HUES64 (cell line): ENCODE measurements at regions not wholly inside any gene's neighbourhood (a gene's known extent, or its start where the extent isn't known, plus 50 kb on each side); places are given as distances from the start of the nearest gene placed in this dataset.

Experiments used
- H3K27ac ChIP-seq: 2 replicates; pipeline ENCODE4 v1.7.0; 2013; ENCODE audit warnings: low read depth, low read length, inconsistent platforms
- H3K27me3 ChIP-seq: 2 replicates; pipeline ENCODE4 v1.6.1; 2013; ENCODE audit warnings: mild to moderate bottlenecking, low read length; ENCODE audit not compliant: insufficient read depth
- H3K36me3 ChIP-seq: 2 replicates; pipeline ENCODE4 v1.6.1; 2013; ENCODE audit warnings: mild to moderate bottlenecking, low read length; ENCODE audit not compliant: insufficient read depth
- H3K4me1 ChIP-seq: 2 replicates; pipeline ENCODE4 v1.6.1; 2013; ENCODE audit warnings: mild to moderate bottlenecking, low read length, moderate library complexity; ENCODE audit not compliant: insufficient read depth
- H3K4me3 ChIP-seq: 2 replicates; pipeline ENCODE4 v1.5.1; 2013; ENCODE audit warnings: mild to moderate bottlenecking, low read length, moderate library complexity
- H3K9ac ChIP-seq: 2 replicates; pipeline ENCODE4 v1.6.1; 2013; ENCODE audit warnings: mild to moderate bottlenecking, low read depth, low read length
- H3K9me3 ChIP-seq: 2 replicates; pipeline ENCODE4 v1.6.1; 2013; ENCODE audit warnings: low read depth, low read length; ENCODE audit not compliant: insufficient read depth
- WGBS: fragments of 150-250, 120-280 bp; methylation state at CpG from one replicate; pipeline ENCODE4 v1.1.7; 2013; ENCODE audit warnings: missing lambda C conversion rate; 5-methylcytosine and 5-hydroxymethylcytosine counted together

- Histone ChIP-seq H3K4me1 (no peaks in the 10 kb centered on the region), H3K27me3 (no peaks in the 10 kb centered on the region), H3K9me3 (no peaks in the 10 kb centered on the region), H3K9ac (no peak overlapping the region), H3K36me3 (no peaks in the 10 kb centered on the region), H3K4me3 (no peak overlapping the region), H3K27ac (no peak overlapping the region)
- WGBS, result 96% methylated on average over 4 of the region's 4 CpGs
Observed at GRCh38 chr13:103275722-103276121, 209.5 kb upstream of the SLC10A2 start.

GRCh38 chr13:103275081-103275480 lies 208.9 kb upstream of the SLC10A2 start:
- H3K36me3 ChIP-seq, result no peaks in the 10 kb centered on the region
- WGBS, result 98% methylated on average over 2 of the region's 2 CpGs
- no peaks in the 10 kb centered on the region for H3K9me3 ChIP-seq

GRCh38 chr13:103273825-103274224 lies 207.6 kb upstream of the SLC10A2 start:
- Histone ChIP-seq H3K27me3 (no peaks in the 10 kb centered on the region), H3K4me3 (no peak overlapping the region), H3K36me3 (no peaks in the 10 kb centered on the region), H3K9ac (no peak overlapping the region), H3K4me1 (no peaks in the 10 kb centered on the region), H3K27ac (no peak overlapping the region), H3K9me3 (no peaks in the 10 kb centered on the region)

More at GRCh38 chr13:103275081-103275480, 208.9 kb upstream of the SLC10A2 start:
- no peak overlapping the region for H3K27ac ChIP-seq
- H3K4me1 ChIP-seq, result no peaks in the 10 kb centered on the region
- H3K4me3 ChIP-seq, result no peak overlapping the region
- no peaks in the 10 kb centered on the region for H3K27me3 ChIP-seq
- no peak overlapping the region for H3K9ac ChIP-seq

GRCh38 chr13:103272770-103273169 lies 206.6 kb upstream of the SLC10A2 start:
- Histone ChIP-seq H3K36me3 (no peaks in the 10 kb centered on the region), H3K27ac (no peak overlapping the region), H3K27me3 (no peaks in the 10 kb centered on the region), H3K4me3 (no peak overlapping the region), H3K9ac (no peak overlapping the region), H3K4me1 (no peaks in the 10 kb centered on the region), H3K9me3 (no peaks in the 10 kb centered on the region)
- WGBS, result 56% methylated on average over 1 of the region's 2 CpGs

GRCh38 chr13:103263448-103263847 lies 197.2 kb upstream of the SLC10A2 start:
- H3K27ac ChIP-seq, result no peak overlapping the region
- no peaks in the 10 kb centered on the region for H3K36me3 ChIP-seq
- no peaks in the 10 kb centered on the region for H3K27me3 ChIP-seq
- no peak overlapping the region for H3K9ac ChIP-seq
- no peaks in the 10 kb centered on the region for H3K4me1 ChIP-seq
- peaks cover 2% of the 10 kb centered on the region; the same call in 1 of the 2 replicates for H3K9me3 ChIP-seq
- H3K4me3 ChIP-seq, result no peak overlapping the region
- WGBS, result 96% methylated on average over 3 of the region's 3 CpGs

- no peak overlapping the region for H3K4me3 ChIP-seq
- no peak overlapping the region for H3K27ac ChIP-seq
- no peaks in the 10 kb centered on the region for H3K36me3 ChIP-seq
- 90% methylated on average over 4 of the region's 4 CpGs for WGBS
- H3K4me1 ChIP-seq, result no peaks in the 10 kb centered on the region
- no peaks in the 10 kb centered on the region for H3K27me3 ChIP-seq
- H3K9ac ChIP-seq, result no peak overlapping the region
- 0 out of 2 replicates have a peak, but pooled peaks cover 3% of the 10 kb centered on the region for H3K9me3 ChIP-seq
Observed at GRCh38 chr13:103255587-103256301, 189.5 kb upstream of the SLC10A2 start.

GRCh38 chr13:103250071-103250470 lies 183.9 kb upstream of the SLC10A2 start:
- Histone ChIP-seq H3K36me3 (no peaks in the 10 kb centered on the region), H3K4me1 (no peaks in the 10 kb centered on the region), H3K9me3 (0 out of 2 replicates have a peak, but pooled peaks cover 3% of the 10 kb centered on the region), H3K9ac (no peak overlapping the region), H3K4me3 (no peak overlapping the region), H3K27me3 (no peaks in the 10 kb centered on the region), H3K27ac (no peak overlapping the region)
- WGBS, result 97% methylated on average over 1 of the region's 1 CpG

- 95% methylated on average over 8 of the region's 8 CpGs for WGBS
Observed at GRCh38 chr13:103246581-103247200, 180.5 kb upstream of the SLC10A2 start.

GRCh38 chr13:103243495-103243894 lies 177.3 kb upstream of the SLC10A2 start:
- no peak overlapping the region for H3K27ac ChIP-seq
- 98% methylated on average over 3 of the region's 3 CpGs for WGBS

More at GRCh38 chr13:103246581-103247200, 180.5 kb upstream of the SLC10A2 start:
- Histone ChIP-seq H3K27me3 (no peaks in the 10 kb centered on the region), H3K4me3 (no peak overlapping the region), H3K9me3 (no peaks in the 10 kb centered on the region), H3K36me3 (no peaks in the 10 kb centered on the region), H3K27ac (no peak overlapping the region), H3K9ac (no peak overlapping the region), H3K4me1 (no peaks in the 10 kb centered on the region)

GRCh38 chr13:103238441-103238840 lies 172.2 kb upstream of the SLC10A2 start:
- peaks cover 4% of the 10 kb centered on the region; the same call in 1 of the 2 replicates for H3K9me3 ChIP-seq
- H3K27me3 ChIP-seq, result no peaks in the 10 kb centered on the region
- no peaks in the 10 kb centered on the region for H3K4me1 ChIP-seq
- H3K36me3 ChIP-seq, result no peaks in the 10 kb centered on the region
- H3K27ac ChIP-seq, result no peak overlapping the region
- H3K9ac ChIP-seq, result no peak overlapping the region
- 95% methylated on average over 2 of the region's 2 CpGs for WGBS
- no peak overlapping the region for H3K4me3 ChIP-seq

More at GRCh38 chr13:103243495-103243894, 177.3 kb upstream of the SLC10A2 start:
- Histone ChIP-seq H3K9me3 (no peaks in the 10 kb centered on the region), H3K9ac (no peak overlapping the region), H3K4me1 (no peaks in the 10 kb centered on the region), H3K4me3 (no peak overlapping the region), H3K27me3 (no peaks in the 10 kb centered on the region), H3K36me3 (no peaks in the 10 kb centered on the region)

- Histone ChIP-seq H3K9me3 (peaks cover 15% of the 10 kb centered on the region), H3K9ac (no peak overlapping the region), H3K27me3 (no peaks in the 10 kb centered on the region), H3K36me3 (no peaks in the 10 kb centered on the region), H3K27ac (no peak overlapping the region), H3K4me1 (no peaks in the 10 kb centered on the region), H3K4me3 (no peak overlapping the region)
- WGBS, result 91% methylated on average over 2 of the region's 2 CpGs
Observed at GRCh38 chr13:103236213-103236612, 170.0 kb upstream of the SLC10A2 start.
